HepG2 (cell line): ENCODE measurements at regions not wholly inside any gene's neighbourhood (a gene's known extent, or its start where the extent isn't known, plus 50 kb on each side); places are given as distances from the start of the nearest gene placed in this dataset.

Source experiments
- ATAC-seq: fragments of 200-7000 bp; cut with Tn5 transposase; 3 replicates; pipeline ENCODE4 v1.9.1; 2020; ENCODE audit warnings: mild to moderate bottlenecking, moderate library complexity
- BruUV-seq: library from RNA; stranded (reverse); fragments of 400-500 nt; replicated peaks from 2 replicates; lab custom pipeline; 2021; lab: Mats Ljungman, UMichigan
- CTCF ChIA-PET: fragments of 300-600 bp; formaldehyde crosslinking; extraction: SDS; loops from one replicate; lab custom pipeline; 2021; ENCODE audit warnings: low total read pairs, inconsistent platforms, low intra/inter-chr PET ratio; lab: Yijun Ruan, JAX
- POLR2A ChIA-PET: fragments of 350-600 bp; sonication (Branson Sonifier 250); formaldehyde crosslinking; loops from one replicate; lab custom pipeline; 2020; ENCODE audit warnings: antibody characterized with exemption, inconsistent platforms; lab: Yijun Ruan, JAX
- DNase-seq: peaks from one replicate; pipeline ENCODE4 v3.0.0-alpha.2; 2015; ENCODE audit warnings: low spot score
- FAIRE-seq: peaks from 3 replicates; lab custom pipeline; 2011; peaks lifted over from hg19 to GRCh38; lab: Jason Lieb, UNC
- H2AFZ ChIP-seq: one replicate; pipeline ENCODE4 v1.6.1; 2011; ENCODE audit warnings: low read length, inconsistent platforms
- H3K27ac ChIP-seq: fragments of 300-600 bp; 3 replicates; pipeline ENCODE4 v1.8.0; 2011; ENCODE audit warnings: mixed run types, mild to moderate bottlenecking, mixed read lengths, low read length, inconsistent platforms; ENCODE audit not compliant: insufficient read depth; ENCODE audit errors: extremely low read length
- H3K27me3 ChIP-seq, 2 experiments: fragments of 200-600 bp in 1 of 2; 2 replicates in 1 of 2; 3 replicates in 1 of 2; pipeline versions ENCODE4 v1.6.0 to v1.8.0; 2011; ENCODE audit warnings: low read length in 2 of 2, mild to moderate bottlenecking in 2 of 2, moderate library complexity in 2 of 2, inconsistent platforms in 1 of 2; ENCODE audit not compliant: insufficient read depth in 2 of 2, control insufficient read depth in 1 of 2
- H3K36me3 ChIP-seq, 2 experiments: fragments of 200-600 bp in 1 of 2; replicated peaks in 1 of 2; 2 replicates in 1 of 2; 3 replicates in 1 of 2; pipeline versions ENCODE4 v1.5.1 to v1.8.0; 2011; ENCODE audit warnings: low read length in 2 of 2, inconsistent platforms in 1 of 2; ENCODE audit not compliant: insufficient read depth in 2 of 2, control insufficient read depth in 1 of 2
- H3K4me1 ChIP-seq: 2 replicates; pipeline ENCODE4 v1.5.1; 2012; ENCODE audit warnings: low read length, inconsistent platforms; ENCODE audit not compliant: insufficient read depth
- H3K4me2 ChIP-seq: 2 replicates; pipeline ENCODE4 v1.6.0; 2011; ENCODE audit warnings: low read depth, low read length, inconsistent platforms
- H3K4me3 ChIP-seq, 3 experiments: fragments of 200-600 bp in 1 of 3; sonication (generic), shearing (Covaris generic) in 1 of 3; replicated peaks in 1 of 3; 2 replicates each; pipeline ENCODE4 v1.5.1; 2011 to 2016; ENCODE audit warnings: low read length in 3 of 3, inconsistent platforms in 2 of 3, low read depth in 2 of 3, mild to moderate bottlenecking in 2 of 3, control low read depth in 1 of 3, mixed read lengths in 1 of 3; ENCODE audit not compliant: insufficient read depth in 1 of 3
- H3K79me2 ChIP-seq: one replicate; pipeline ENCODE4 v1.6.1; 2011; ENCODE audit warnings: low read length, inconsistent platforms; ENCODE audit not compliant: insufficient read depth
- H3K9ac ChIP-seq: 2 replicates; pipeline ENCODE4 v1.6.0; 2011; ENCODE audit warnings: mild to moderate bottlenecking, low read depth, low read length, inconsistent platforms; ENCODE audit not compliant: insufficient read depth
- H3K9me3 ChIP-seq: 2 replicates; pipeline ENCODE4 v1.5.1; 2012; ENCODE audit warnings: mild to moderate bottlenecking, low read length
- H4K20me1 ChIP-seq: 2 replicates; pipeline ENCODE4 v1.6.0; 2011; ENCODE audit warnings: inconsistent platforms, mild to moderate bottlenecking, low read length, moderate library complexity; ENCODE audit not compliant: insufficient read depth
- BRCA1 ChIP-seq: sonication (generic); formaldehyde crosslinking; IDR thresholded peaks from 2 replicates; pipeline ENCODE4 v1.4.0; 2020; ENCODE audit warnings: missing genetic modification reagents
- HDAC1 ChIP-seq: sonication (generic); formaldehyde crosslinking; IDR thresholded peaks from 2 replicates; pipeline ENCODE4 v1.5.1; 2020; ENCODE audit warnings: mild to moderate bottlenecking, missing genetic modification reagents
- HDAC2 ChIP-seq: sonication (generic); formaldehyde crosslinking; IDR thresholded peaks from 2 replicates; pipeline ENCODE4 v1.4.0; 2020; ENCODE audit warnings: missing genetic modification reagents
- HOMEZ ChIP-seq: IDR thresholded peaks from 2 replicates; pipeline ENCODE4 v1.6.1; 2016; ENCODE audit warnings: low read depth
- LRRFIP1 ChIP-seq: sonication (generic); formaldehyde crosslinking; conservative IDR thresholded peaks from 2 replicates; pipeline ENCODE4 v1.4.0; 2020; ENCODE audit warnings: missing genetic modification reagents
- MYC ChIP-seq: sonication (generic); formaldehyde crosslinking; IDR thresholded peaks from 2 replicates; pipeline ENCODE4 v1.9.0; 2021; ENCODE audit warnings: missing genetic modification reagents, borderline replicate concordance
- NFYB ChIP-seq: sonication (generic); formaldehyde crosslinking; IDR thresholded peaks from 2 replicates; pipeline ENCODE4 v1.4.0; 2020; ENCODE audit warnings: missing genetic modification reagents
- PHB2 ChIP-seq: fragments of 450-650 bp; IDR thresholded peaks from 2 replicates; pipeline ENCODE4 v1.6.1; 2018; ENCODE audit not compliant: partially characterized antibody
- SAFB2 ChIP-seq: sonication (generic); formaldehyde crosslinking; IDR thresholded peaks from 2 replicates; pipeline ENCODE4 v1.5.1; 2020; ENCODE audit warnings: missing genetic modification reagents, low read depth, mild to moderate bottlenecking, borderline replicate concordance
- TBL1XR1 ChIP-seq: fragments of 150-350 bp; IDR thresholded peaks from 2 replicates; pipeline ENCODE4 v1.6.1; 2014; ENCODE audit warnings: borderline replicate concordance, low read length; ENCODE audit not compliant: partially characterized antibody
- TERF1 ChIP-seq: sonication (generic); formaldehyde crosslinking; IDR thresholded peaks from 2 replicates; pipeline ENCODE4 v1.8.0; 2022; ENCODE audit warnings: mild to moderate bottlenecking, missing genetic modification reagents, moderate library complexity
- ZNF549 ChIP-seq: sonication (generic); formaldehyde crosslinking; IDR thresholded peaks from 2 replicates; pipeline ENCODE4 v1.5.0; 2020; ENCODE audit warnings: missing genetic modification reagents
- ZNF75D ChIP-seq: sonication (generic); formaldehyde crosslinking; IDR thresholded peaks from 2 replicates; pipeline ENCODE4 v1.8.1; 2023; ENCODE audit warnings: missing genetic modification reagents, mild to moderate bottlenecking, borderline replicate concordance
- WGBS: methylation state at CpG from one replicate; pipeline ENCODE4 v1.1.6; 2017; ENCODE audit warnings: low lambda C conversion rate; 5-methylcytosine and 5-hydroxymethylcytosine counted together
- in situ Hi-C: cut with HindIII; loops from 2 replicates; pipeline ENCODE4 v1.10.0; 2017; ENCODE audit warnings: low pct_unique_long_range_greater_than_20kb; ENCODE audit not compliant: extremely low pct_ligation_motif_present
- intact Hi-C: fragments of 100-400 bp; cut with micrococcal nuclease; formaldehyde crosslinking; loops from one replicate; pipeline ENCODE4 v1.10.0; 2022; ENCODE audit not compliant: unreplicated experiment
- TF ChIP-seq, protein P1 (sequence below): sonication (generic); formaldehyde crosslinking; IDR thresholded peaks from 2 replicates; pipeline ENCODE4 v1.4.0; 2020; ENCODE audit warnings: missing genetic modification reagents, mild to moderate bottlenecking, borderline replicate concordance
- TF ChIP-seq, protein P2 (sequence below): fragments of 450-650 bp; IDR thresholded peaks from 2 replicates; pipeline ENCODE4 v1.6.1; 2016

- H3K4me2 ChIP-seq: no peak overlapping the region
- 76% methylated on average over 2 of the region's 2 CpGs for WGBS
- TF ChIP-seq ZNF549 (CRISPR knock-in tag) (no peak), NFYB (no peak), ZNF75D (no peak), PHB2 (no peak), TERF1 (CRISPR knock-in tag) (no peak), BRCA1 (CRISPR knock-in tag) (no peak), TBL1XR1 (no peak), HDAC1 (CRISPR knock-in tag) (no peak), HOMEZ (CRISPR knock-in tag) (no peak), MYC (CRISPR knock-in tag) (no peak), HDAC2 (CRISPR knock-in tag) (no peak), LRRFIP1 (no peak), SAFB2 (CRISPR knock-in tag) (no peak)
- TF ChIP-seq, protein P1, sequence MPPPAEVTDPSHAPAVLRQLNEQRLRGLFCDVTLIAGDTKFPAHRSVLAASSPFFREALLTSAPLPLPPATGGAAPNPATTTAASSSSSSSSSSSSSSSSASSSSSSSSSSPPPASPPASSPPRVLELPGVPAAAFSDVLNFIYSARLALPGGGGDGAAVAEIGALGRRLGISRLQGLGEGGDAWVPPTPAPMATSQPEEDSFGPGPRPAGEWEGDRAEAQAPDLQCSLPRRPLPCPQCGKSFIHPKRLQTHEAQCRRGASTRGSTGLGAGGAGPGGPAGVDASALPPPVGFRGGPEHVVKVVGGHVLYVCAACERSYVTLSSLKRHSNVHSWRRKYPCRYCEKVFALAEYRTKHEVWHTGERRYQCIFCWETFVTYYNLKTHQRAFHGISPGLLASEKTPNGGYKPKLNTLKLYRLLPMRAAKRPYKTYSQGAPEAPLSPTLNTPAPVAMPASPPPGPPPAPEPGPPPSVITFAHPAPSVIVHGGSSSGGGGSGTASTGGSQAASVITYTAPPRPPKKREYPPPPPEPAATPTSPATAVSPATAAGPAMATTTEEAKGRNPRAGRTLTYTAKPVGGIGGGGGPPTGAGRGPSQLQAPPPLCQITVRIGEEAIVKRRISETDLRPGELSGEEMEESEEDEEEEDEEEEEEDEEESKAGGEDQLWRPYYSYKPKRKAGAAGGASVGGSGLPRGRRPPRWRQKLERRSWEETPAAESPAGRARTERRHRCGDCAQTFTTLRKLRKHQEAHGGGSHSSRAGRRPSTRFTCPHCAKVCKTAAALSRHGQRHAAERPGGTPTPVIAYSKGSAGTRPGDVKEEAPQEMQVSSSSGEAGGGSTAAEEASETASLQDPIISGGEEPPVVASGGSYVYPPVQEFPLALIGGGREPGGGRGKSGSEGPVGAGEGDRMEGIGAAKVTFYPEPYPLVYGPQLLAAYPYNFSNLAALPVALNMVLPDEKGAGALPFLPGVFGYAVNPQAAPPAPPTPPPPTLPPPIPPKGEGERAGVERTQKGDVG (CRISPR knock-in tag): no peak
- TF ChIP-seq, protein P2, sequence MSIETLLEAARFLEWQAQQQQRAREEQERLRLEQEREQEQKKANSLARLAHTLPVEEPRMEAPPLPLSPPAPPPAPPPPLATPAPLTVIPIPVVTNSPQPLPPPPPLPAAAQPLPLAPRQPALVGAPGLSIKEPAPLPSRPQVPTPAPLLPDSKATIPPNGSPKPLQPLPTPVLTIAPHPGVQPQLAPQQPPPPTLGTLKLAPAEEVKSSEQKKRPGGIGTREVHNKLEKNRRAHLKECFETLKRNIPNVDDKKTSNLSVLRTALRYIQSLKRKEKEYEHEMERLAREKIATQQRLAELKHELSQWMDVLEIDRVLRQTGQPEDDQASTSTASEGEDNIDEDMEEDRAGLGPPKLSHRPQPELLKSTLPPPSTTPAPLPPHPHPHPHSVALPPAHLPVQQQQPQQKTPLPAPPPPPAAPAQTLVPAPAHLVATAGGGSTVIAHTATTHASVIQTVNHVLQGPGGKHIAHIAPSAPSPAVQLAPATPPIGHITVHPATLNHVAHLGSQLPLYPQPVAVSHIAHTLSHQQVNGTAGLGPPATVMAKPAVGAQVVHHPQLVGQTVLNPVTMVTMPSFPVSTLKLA: no peak
- no peaks in the 10 kb centered on the region for H3K79me2 ChIP-seq
- no peak overlapping the region for H3K9ac ChIP-seq
- no peak overlapping the region for H3K27ac ChIP-seq
- no peak for DNase-seq
- intact Hi-C loops: no loop called here
- H3K4me1 ChIP-seq: no peaks in the 10 kb centered on the region
- in situ Hi-C loops: no loop called here
- no peaks in the 10 kb centered on the region for H3K9me3 ChIP-seq
- H4K20me1 ChIP-seq: no peaks in the 10 kb centered on the region
- no TSS peak for BruUV-seq
- no peaks in the 10 kb centered on the region for H3K36me3 ChIP-seq
- ATAC-seq: no peak
- no peak for FAIRE-seq
- ChIA-PET CTCF (interaction anchor here (1.0 kb wide), 1 partner anchor 10 kb away, joined by 3 read pairs; no protein-coding TSS in a partner anchor), POLR2A (no interaction called here)
- no peak overlapping the region for H3K4me3 ChIP-seq
- H3K27me3 ChIP-seq: no peaks in the 10 kb centered on the region
- no peak overlapping the region for H2AFZ ChIP-seq
These were observed 306.2 kb downstream of the FSIP2 start for GRCh38 chr2:186044761-186045160.
